ENCODE measurements at regions not wholly inside any gene's neighbourhood (a gene's known extent, or its start where the extent isn't known, plus 50 kb on each side); places are given as distances from the start of the nearest gene placed in this dataset.

GRCh38 chr5:97951139-97951538 is 768.1 kb upstream of the RIOK2 start:
- H3K4me3 ChIP-seq (ENCODE audit: low read length) = no peak overlapping the region
- no peak for TF ChIP-seq CTCF (conservative IDR thresholded peaks at IDR 0.05; ENCODE audit: low read depth, low read length)
- DNase-seq (ENCODE audit: low read depth) = no peak

- no peak overlapping the region for H3K4me3 ChIP-seq (ENCODE audit: low read length)
- no peak for DNase-seq (ENCODE audit: low read depth)
- no peak for TF ChIP-seq CTCF (conservative IDR thresholded peaks at IDR 0.05; ENCODE audit: low read depth, low read length)
Observed at GRCh38 chr5:97955450-97955849, 772.4 kb upstream of the RIOK2 start.

- H3K4me3 ChIP-seq (ENCODE audit: low read length) = no peak overlapping the region
- DNase-seq (ENCODE audit: low read depth) = no peak
- no peak for TF ChIP-seq CTCF (conservative IDR thresholded peaks at IDR 0.05; ENCODE audit: low read depth, low read length)
Observed at GRCh38 chr5:97967292-97967691, 784.2 kb upstream of the RIOK2 start.

- H3K4me3 ChIP-seq (ENCODE audit: low read length) = no peak overlapping the region
- no peak for DNase-seq (ENCODE audit: low read depth)
- TF ChIP-seq CTCF (conservative IDR thresholded peaks at IDR 0.05; ENCODE audit: low read depth, low read length) = no peak
Observed at GRCh38 chr5:97968346-97968745, 785.3 kb upstream of the RIOK2 start.

GRCh38 chr5:97979740-97980139 is 793.7 kb upstream of the RGMB start:
- no peak for TF ChIP-seq CTCF (conservative IDR thresholded peaks at IDR 0.05; ENCODE audit: low read depth, low read length)
- DNase-seq (ENCODE audit: low read depth) = no peak
- no peak overlapping the region for H3K4me3 ChIP-seq (ENCODE audit: low read length)

- no peak overlapping the region for H3K4me3 ChIP-seq (ENCODE audit: low read length)
- DNase-seq (ENCODE audit: low read depth) = no peak
- TF ChIP-seq CTCF (conservative IDR thresholded peaks at IDR 0.05; ENCODE audit: low read depth, low read length) = no peak
Observed at GRCh38 chr5:97980291-97980690, 793.2 kb upstream of the RGMB start.

GRCh38 chr5:97986069-97986468 is 787.4 kb upstream of the RGMB start:
- no peak overlapping the region for H3K4me3 ChIP-seq (ENCODE audit: low read length)
- peak; percentile 14 for TF ChIP-seq CTCF (conservative IDR thresholded peaks at IDR 0.05; ENCODE audit: low read depth, low read length)
- no peak for DNase-seq (ENCODE audit: low read depth)

Data from retinal pigment epithelial cell (primary cell).